ENCODE measurements at regions not wholly inside any gene's neighbourhood (a gene's known extent, or its start where the extent isn't known, plus 50 kb on each side); places are given as distances from the start of the nearest gene placed in this dataset.

DNA sequence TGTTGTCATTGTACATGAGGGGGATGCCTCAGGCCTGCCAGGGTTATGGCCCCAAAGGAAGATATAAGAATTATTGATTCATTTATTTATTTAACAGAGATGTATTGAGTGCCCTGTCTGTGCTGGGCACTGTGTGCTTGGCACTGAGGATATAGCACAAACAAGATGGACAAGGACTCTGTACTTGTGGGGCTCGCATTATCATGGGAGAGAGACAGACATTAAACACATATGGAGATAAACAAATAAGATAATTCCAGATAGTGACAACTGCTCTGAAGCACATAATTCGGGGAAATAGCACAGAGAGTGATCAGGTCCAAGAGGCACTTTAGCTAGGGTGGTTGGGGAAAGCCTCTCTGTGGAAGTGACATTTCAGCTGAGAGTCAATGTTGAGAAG is 119.8 kb upstream of the ARHGAP20 start:
- TF ChIP-seq, protein P1, sequence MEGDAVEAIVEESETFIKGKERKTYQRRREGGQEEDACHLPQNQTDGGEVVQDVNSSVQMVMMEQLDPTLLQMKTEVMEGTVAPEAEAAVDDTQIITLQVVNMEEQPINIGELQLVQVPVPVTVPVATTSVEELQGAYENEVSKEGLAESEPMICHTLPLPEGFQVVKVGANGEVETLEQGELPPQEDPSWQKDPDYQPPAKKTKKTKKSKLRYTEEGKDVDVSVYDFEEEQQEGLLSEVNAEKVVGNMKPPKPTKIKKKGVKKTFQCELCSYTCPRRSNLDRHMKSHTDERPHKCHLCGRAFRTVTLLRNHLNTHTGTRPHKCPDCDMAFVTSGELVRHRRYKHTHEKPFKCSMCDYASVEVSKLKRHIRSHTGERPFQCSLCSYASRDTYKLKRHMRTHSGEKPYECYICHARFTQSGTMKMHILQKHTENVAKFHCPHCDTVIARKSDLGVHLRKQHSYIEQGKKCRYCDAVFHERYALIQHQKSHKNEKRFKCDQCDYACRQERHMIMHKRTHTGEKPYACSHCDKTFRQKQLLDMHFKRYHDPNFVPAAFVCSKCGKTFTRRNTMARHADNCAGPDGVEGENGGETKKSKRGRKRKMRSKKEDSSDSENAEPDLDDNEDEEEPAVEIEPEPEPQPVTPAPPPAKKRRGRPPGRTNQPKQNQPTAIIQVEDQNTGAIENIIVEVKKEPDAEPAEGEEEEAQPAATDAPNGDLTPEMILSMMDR (IDR thresholded peaks at IDR 0.05) = no peak
- no peak for TF ChIP-seq POLR2A (IDR thresholded peaks at IDR 0.05)

All from uterus (tissue), 2 donors.